ENCODE measurements at regions not wholly inside any gene's neighbourhood (a gene's known extent, or its start where the extent isn't known, plus 50 kb on each side); places are given as distances from the start of the nearest gene placed in this dataset.

GRCh38 chr22:49703990-49704344 lies 123.7 kb downstream of the BRD1 start:
- Histone ChIP-seq H3K9me2 (ENCODE audit: insufficient read depth) (no peaks in the 10 kb centered on the region), H3K79me2 (replicated peaks; ENCODE audit: insufficient read depth) (no peaks in the 10 kb centered on the region), H3K27me3 (ENCODE audit: insufficient read depth) (no peaks in the 10 kb centered on the region), H2AFZ (no peak overlapping the region), H3F3A (replicated peaks; ENCODE audit: low read depth) (no peaks in the 10 kb centered on the region), H3K27ac (ENCODE audit: low read depth) (no peak overlapping the region), H3K4me3 (no peak overlapping the region), H3K4me2 (no peak overlapping the region), H3K36me3 (ENCODE audit: insufficient read depth) (no peaks in the 10 kb centered on the region), H4K20me1 (replicated peaks; ENCODE audit: insufficient read depth) (no peaks in the 10 kb centered on the region), H3K4me1 (ENCODE audit: insufficient read depth) (no peaks in the 10 kb centered on the region)
- Mint-ChIP-seq H3K9me3 (peaks cover 22% of the 10 kb centered on the region), H3K4me3 (no peak overlapping the region), H3K4me1 (peaks cover 2% of the 10 kb centered on the region; the same call in 1 of the 3 replicates), H3K36me3 (ENCODE audit: low read depth) (peaks cover 5% of the 10 kb centered on the region; the same call in 2 of the 3 replicates), H3K27me3 (ENCODE audit: insufficient read depth, low read depth, poor library complexity) (peaks cover 7% of the 10 kb centered on the region), H3K27ac (no peak overlapping the region)
- TF ChIP-seq ZNF331 (CRISPR knock-in tag; IDR thresholded peaks at IDR 0.05; ENCODE audit: low read depth) (no peak), ZNF462 (CRISPR knock-in tag; IDR thresholded peaks at IDR 0.05) (no peak), NANOG (IDR thresholded peaks at IDR 0.05; ENCODE audit: borderline replicate concordance) (no peak), EZH2phosphoT487 (IDR thresholded peaks at IDR 0.05; ENCODE audit: unreplicated experiment) (no peak), STAT1 (IDR thresholded peaks at IDR 0.05; ENCODE audit: unreplicated experiment) (no peak), POLR2AphosphoS5 (IDR thresholded peaks at IDR 0.05; ENCODE audit: low read depth) (no peak), JUNB (IDR thresholded peaks at IDR 0.05; ENCODE audit: unreplicated experiment) (no peak), ETS1 (IDR thresholded peaks at IDR 0.05) (no peak), EZH2 (IDR thresholded peaks at IDR 0.05; ENCODE audit: low read depth, unreplicated experiment) (no peak), ZNF114 (CRISPR knock-in tag; IDR thresholded peaks at IDR 0.05) (no peak), CREB1 (CRISPR knock-in tag; IDR thresholded peaks at IDR 0.05; ENCODE audit: low read depth) (no peak), CTCF (conservative IDR thresholded peaks at IDR 0.05; ENCODE audit: low read depth in 2 of 2) (no peak)
- TF ChIP-seq, protein P1, sequence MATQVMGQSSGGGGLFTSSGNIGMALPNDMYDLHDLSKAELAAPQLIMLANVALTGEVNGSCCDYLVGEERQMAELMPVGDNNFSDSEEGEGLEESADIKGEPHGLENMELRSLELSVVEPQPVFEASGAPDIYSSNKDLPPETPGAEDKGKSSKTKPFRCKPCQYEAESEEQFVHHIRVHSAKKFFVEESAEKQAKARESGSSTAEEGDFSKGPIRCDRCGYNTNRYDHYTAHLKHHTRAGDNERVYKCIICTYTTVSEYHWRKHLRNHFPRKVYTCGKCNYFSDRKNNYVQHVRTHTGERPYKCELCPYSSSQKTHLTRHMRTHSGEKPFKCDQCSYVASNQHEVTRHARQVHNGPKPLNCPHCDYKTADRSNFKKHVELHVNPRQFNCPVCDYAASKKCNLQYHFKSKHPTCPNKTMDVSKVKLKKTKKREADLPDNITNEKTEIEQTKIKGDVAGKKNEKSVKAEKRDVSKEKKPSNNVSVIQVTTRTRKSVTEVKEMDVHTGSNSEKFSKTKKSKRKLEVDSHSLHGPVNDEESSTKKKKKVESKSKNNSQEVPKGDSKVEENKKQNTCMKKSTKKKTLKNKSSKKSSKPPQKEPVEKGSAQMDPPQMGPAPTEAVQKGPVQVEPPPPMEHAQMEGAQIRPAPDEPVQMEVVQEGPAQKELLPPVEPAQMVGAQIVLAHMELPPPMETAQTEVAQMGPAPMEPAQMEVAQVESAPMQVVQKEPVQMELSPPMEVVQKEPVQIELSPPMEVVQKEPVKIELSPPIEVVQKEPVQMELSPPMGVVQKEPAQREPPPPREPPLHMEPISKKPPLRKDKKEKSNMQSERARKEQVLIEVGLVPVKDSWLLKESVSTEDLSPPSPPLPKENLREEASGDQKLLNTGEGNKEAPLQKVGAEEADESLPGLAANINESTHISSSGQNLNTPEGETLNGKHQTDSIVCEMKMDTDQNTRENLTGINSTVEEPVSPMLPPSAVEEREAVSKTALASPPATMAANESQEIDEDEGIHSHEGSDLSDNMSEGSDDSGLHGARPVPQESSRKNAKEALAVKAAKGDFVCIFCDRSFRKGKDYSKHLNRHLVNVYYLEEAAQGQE (IDR thresholded peaks at IDR 0.05; ENCODE audit: unreplicated experiment), result no peak
- DNase-seq (ENCODE audit: low spot score) (no peak), ATAC-seq (no peak)

All from GM23338 (cell line).